ENCODE measurements at regions not wholly inside any gene's neighbourhood (a gene's known extent, or its start where the extent isn't known, plus 50 kb on each side); places are given as distances from the start of the nearest gene placed in this dataset.

DNA sequence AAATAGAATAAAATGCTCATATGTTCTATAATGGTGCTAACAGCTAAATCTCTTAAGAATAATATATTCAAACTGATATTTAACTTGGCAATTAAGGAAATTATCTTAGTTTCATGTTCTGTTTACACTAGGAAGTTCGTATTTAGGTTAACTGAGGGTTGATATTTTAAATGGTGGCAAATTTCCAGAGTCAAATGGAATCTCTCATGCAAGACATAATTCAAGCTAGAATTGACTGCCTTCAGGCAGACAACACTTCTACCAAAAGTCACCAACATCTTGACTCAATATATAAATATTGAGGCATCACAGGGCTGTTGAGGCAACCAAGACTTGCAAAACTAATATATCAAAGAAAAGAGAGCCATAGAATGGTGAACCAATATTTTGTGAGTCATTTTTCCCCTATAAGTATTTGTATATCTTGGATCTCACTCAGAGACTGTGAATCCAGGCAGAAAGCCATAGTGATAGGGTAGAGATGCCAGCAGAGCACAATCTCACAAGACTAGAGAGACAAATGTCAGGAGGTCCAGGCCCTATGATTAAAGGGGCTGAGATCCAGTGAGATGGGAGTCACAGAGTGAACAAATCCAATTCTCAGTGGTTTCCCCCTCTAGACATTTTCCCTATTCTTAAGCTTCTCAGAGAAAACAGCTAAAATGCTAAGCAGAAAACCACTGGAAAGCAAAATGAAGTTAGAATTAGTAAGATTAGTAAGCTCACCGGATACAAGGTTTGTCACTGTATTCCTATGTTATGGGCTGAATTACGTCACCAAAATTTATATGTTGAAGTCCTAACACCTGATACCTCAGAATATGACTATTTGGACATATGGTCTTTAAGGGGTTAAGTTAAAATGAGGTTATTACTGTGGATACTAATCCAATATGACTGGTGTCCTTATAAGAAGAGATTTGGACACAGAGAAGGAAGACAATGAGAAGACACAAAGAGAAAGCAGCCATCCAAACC, 358.2 kb upstream of the UBE2E3 start:
- Histone ChIP-seq H3K36me3 (ENCODE audit: control insufficient read depth in 2 of 3, insufficient read depth in 3 of 3, low read length in 3 of 3) (no peaks in the 10 kb centered on the region), H3K27me3 (ENCODE audit: control insufficient read depth in 2 of 2, insufficient read depth in 2 of 2, low read length in 2 of 2) (no peaks in the 10 kb centered on the region), H3K9me3 (ENCODE audit: control insufficient read depth in 2 of 3, low read length in 3 of 3) (no peaks in the 10 kb centered on the region), H3K4me3 (ENCODE audit: low read length) (no peak overlapping the region), H3K4me1 (ENCODE audit: control insufficient read depth in 2 of 2, insufficient read depth in 2 of 2, low read length in 2 of 2) (no peaks in the 10 kb centered on the region), H3K27ac (ENCODE audit: low read depth, low read length) (no peak overlapping the region)
- H3K9me3 Mint-ChIP-seq: peaks cover 0 to 8% (median 2%) of the 10 kb centered on the region in 11 donors
- H3K36me3 Mint-ChIP-seq: no peaks in the 10 kb centered on the region
- H3K27ac Mint-ChIP-seq: no peak overlapping the region
- DNase-seq: no peak
- no peak for ATAC-seq
- peaks cover 2 to 17% (median 6%) of the 10 kb centered on the region in 5 donors for H3K27me3 Mint-ChIP-seq
- no peak overlapping the region for H3K4me3 Mint-ChIP-seq
- H3K4me1 Mint-ChIP-seq: peaks cover 0 to 4% (median 0%) of the 10 kb centered on the region in 7 donors
- CTCF ChIA-PET: no interaction called here
- intact Hi-C loops (cut with micrococcal nuclease): no loop called here
- POLR2A ChIA-PET: no interaction called here

DNA sequence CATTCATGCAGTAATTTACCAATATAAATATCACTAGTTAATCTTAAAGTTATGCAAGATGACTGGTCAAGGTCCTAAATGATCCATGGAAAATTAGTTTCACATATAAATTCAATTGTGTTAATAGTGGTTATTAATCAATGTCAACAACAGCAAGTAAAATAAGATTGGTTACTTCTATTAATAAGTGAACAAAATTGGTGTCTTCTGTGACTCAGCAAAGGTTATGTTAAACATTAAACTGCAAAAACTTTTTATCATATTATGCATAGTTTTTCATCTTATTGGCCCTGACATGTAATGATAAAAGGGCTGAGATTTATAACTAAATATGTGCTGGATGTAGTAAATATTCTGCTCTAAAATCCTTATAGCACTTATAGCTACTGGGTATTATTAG, 359.0 kb upstream of the UBE2E3 start:
- no peak overlapping the region for H3K4me3 Mint-ChIP-seq
- H3K9me3 Mint-ChIP-seq: peaks cover 0 to 12% (median 1%) of the 10 kb centered on the region in 11 donors
- no peak for DNase-seq
- no peak for ATAC-seq
- no peak overlapping the region for H3K27ac ChIP-seq (ENCODE audit: low read depth, low read length)
- intact Hi-C loops (cut with micrococcal nuclease): no loop called here
- peaks cover 0 to 4% (median 0%) of the 10 kb centered on the region in 7 donors for H3K4me1 Mint-ChIP-seq
- H3K36me3 ChIP-seq (ENCODE audit: control insufficient read depth in 2 of 3, insufficient read depth in 3 of 3, low read length in 3 of 3): no peaks in the 10 kb centered on the region
- no peak overlapping the region for H3K4me3 ChIP-seq (ENCODE audit: low read length)
- ChIA-PET POLR2A (no interaction called here), CTCF (no interaction called here)
- H3K4me1 ChIP-seq (ENCODE audit: control insufficient read depth in 2 of 2, insufficient read depth in 2 of 2, low read length in 2 of 2): no peaks in the 10 kb centered on the region
- no peak overlapping the region for H3K27ac Mint-ChIP-seq
- no peaks in the 10 kb centered on the region for H3K9me3 ChIP-seq (ENCODE audit: control insufficient read depth in 2 of 3, low read length in 3 of 3)
- no peaks in the 10 kb centered on the region for H3K36me3 Mint-ChIP-seq
- peaks cover 4 to 26% (median 9%) of the 10 kb centered on the region in 5 donors for H3K27me3 Mint-ChIP-seq
- no peaks in the 10 kb centered on the region for H3K27me3 ChIP-seq (ENCODE audit: control insufficient read depth in 2 of 2, insufficient read depth in 2 of 2, low read length in 2 of 2)

DNA sequence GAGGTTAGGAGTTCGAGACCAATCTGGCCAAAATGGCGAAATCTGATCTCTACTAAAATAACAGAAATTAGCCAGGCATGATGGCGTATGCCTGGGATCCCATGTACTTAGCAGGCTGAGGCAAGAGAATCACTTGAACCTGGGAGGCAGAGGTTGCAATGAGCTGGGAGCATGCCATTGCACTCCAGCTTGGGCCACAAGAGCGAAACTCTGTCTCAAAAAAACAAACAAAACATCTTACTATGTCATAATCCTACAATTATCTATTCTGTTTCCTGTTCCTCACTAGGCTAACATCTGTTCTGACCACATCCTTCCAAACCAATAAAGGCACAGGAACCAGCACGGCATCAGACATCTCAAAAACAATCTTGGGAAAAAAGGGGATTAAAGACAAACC, 361.8 kb upstream of the UBE2E3 start:
- Histone ChIP-seq H3K9me3 (ENCODE audit: control insufficient read depth in 2 of 3, low read length in 3 of 3) (no peaks in the 10 kb centered on the region), H3K27me3 (ENCODE audit: control insufficient read depth in 2 of 2, insufficient read depth in 2 of 2, low read length in 2 of 2) (no peaks in the 10 kb centered on the region), H3K4me1 (ENCODE audit: control insufficient read depth in 2 of 2, insufficient read depth in 2 of 2, low read length in 2 of 2) (no peaks in the 10 kb centered on the region), H3K27ac (ENCODE audit: low read depth, low read length) (no peak overlapping the region), H3K4me3 (ENCODE audit: low read length) (no peak overlapping the region), H3K36me3 (ENCODE audit: control insufficient read depth in 2 of 3, insufficient read depth in 3 of 3, low read length in 3 of 3) (no peaks in the 10 kb centered on the region)
- POLR2A ChIA-PET: no interaction called here
- peaks cover 0 to 4% (median 0%) of the 10 kb centered on the region in 7 donors for H3K4me1 Mint-ChIP-seq
- H3K27ac Mint-ChIP-seq: no peak overlapping the region
- peaks cover 0 to 12% (median 1%) of the 10 kb centered on the region in 11 donors for H3K9me3 Mint-ChIP-seq
- intact Hi-C loops (cut with micrococcal nuclease): no loop called here
- CTCF ChIA-PET: interaction anchor here (0.6 kb wide), 1 partner anchor 454 kb away, joined by 3 read pairs; no protein-coding TSS in a partner anchor
- H3K27me3 Mint-ChIP-seq: peaks cover 2 to 30% (median 13%) of the 10 kb centered on the region in 5 donors
- H3K4me3 Mint-ChIP-seq: no peak overlapping the region
- H3K36me3 Mint-ChIP-seq: no peaks in the 10 kb centered on the region
- ATAC-seq (no peak), DNase-seq (no peak)

DNA sequence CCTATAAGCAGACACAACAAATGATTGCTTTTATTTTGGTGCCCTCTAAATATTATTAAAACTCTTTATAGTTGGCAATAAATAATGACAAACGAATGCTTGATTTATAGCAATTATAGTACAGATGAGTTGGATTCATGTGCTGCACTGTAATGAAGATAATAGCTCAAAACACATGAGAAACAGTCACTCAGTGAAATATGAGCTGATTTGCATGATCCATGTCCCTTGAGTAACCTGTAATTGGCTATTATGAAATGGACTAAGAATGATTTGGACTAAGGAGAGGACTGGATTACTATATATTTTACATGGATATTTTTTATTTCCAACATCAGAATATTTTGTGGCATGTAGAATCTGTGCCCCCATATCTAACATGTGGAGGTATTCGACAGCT, 365.6 kb upstream of the UBE2E3 start:
- H3K36me3 ChIP-seq (ENCODE audit: control insufficient read depth in 2 of 3, insufficient read depth in 3 of 3, low read length in 3 of 3): no peaks in the 10 kb centered on the region
- no peak for DNase-seq
- H3K4me1 Mint-ChIP-seq: peaks cover 0 to 4% (median 0%) of the 10 kb centered on the region in 7 donors
- peaks cover 0 to 6% (median 0%) of the 10 kb centered on the region in 11 donors for H3K9me3 Mint-ChIP-seq
- CTCF ChIA-PET: no interaction called here
- H3K4me3 Mint-ChIP-seq: no peak overlapping the region
- no peak for ATAC-seq
- H3K27me3 ChIP-seq (ENCODE audit: control insufficient read depth in 2 of 2, insufficient read depth in 2 of 2, low read length in 2 of 2): no peaks in the 10 kb centered on the region
- intact Hi-C loops (cut with micrococcal nuclease): no loop called here
- H3K4me3 ChIP-seq (ENCODE audit: low read length): no peak overlapping the region
- no peak overlapping the region for H3K27ac ChIP-seq (ENCODE audit: low read depth, low read length)
- no peaks in the 10 kb centered on the region for H3K9me3 ChIP-seq (ENCODE audit: control insufficient read depth in 2 of 3, low read length in 3 of 3)
- H3K27me3 Mint-ChIP-seq: peaks cover 2 to 27% (median 10%) of the 10 kb centered on the region in 5 donors
- POLR2A ChIA-PET: no interaction called here
- no peaks in the 10 kb centered on the region for H3K4me1 ChIP-seq (ENCODE audit: control insufficient read depth in 2 of 2, insufficient read depth in 2 of 2, low read length in 2 of 2)
- no peaks in the 10 kb centered on the region for H3K36me3 Mint-ChIP-seq
- H3K27ac Mint-ChIP-seq: no peak overlapping the region

DNA sequence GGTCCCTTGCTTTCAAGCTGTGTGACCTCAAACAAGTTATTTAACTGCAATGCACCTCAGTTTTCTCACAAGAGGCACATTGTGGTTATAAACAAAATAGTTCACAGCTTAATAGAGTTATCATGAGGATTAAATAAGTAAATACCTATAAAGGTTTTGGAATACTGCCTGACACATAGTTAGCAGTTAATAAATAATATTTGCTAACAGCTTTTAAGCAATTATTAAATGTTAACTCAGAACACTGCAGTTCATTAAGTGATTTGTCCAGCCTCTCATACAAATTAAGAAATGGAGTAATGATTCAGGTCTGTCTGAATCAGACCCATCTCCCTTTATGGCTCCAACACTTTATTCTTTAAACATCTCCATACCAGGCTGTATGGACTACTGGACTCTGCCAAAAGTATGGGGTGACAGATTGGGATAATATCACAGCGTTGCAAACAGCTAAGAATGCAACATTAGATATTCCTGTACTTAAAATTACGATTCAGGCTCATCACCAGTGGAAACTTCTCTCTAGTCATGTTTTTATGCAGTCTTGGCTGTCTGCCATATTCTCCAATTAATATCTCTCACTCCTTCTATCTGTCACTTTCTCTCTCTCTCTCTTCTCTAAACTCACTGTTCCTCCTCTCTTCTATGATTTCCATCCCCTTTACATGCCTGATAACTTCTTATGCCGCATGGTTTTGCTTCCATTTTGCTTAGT, 370.6 kb upstream of the UBE2E3 start:
- H3K36me3 Mint-ChIP-seq: no peaks in the 10 kb centered on the region
- H3K4me1 ChIP-seq (ENCODE audit: control insufficient read depth in 2 of 2, insufficient read depth in 2 of 2, low read length in 2 of 2): no peaks in the 10 kb centered on the region
- intact Hi-C loops (cut with micrococcal nuclease): loop anchor here (1.0 to 10.0 kb wide), 2 partner anchors 7 to 1105 kb away; no protein-coding TSS in a partner anchor
- H3K9me3 ChIP-seq (ENCODE audit: control insufficient read depth in 2 of 3, low read length in 3 of 3): no peaks in the 10 kb centered on the region
- H3K4me3 ChIP-seq (ENCODE audit: low read length): no peak overlapping the region
- no peak for DNase-seq
- H3K4me3 Mint-ChIP-seq: no peak overlapping the region
- no peaks in the 10 kb centered on the region for H3K9me3 Mint-ChIP-seq
- H3K36me3 ChIP-seq (ENCODE audit: control insufficient read depth in 2 of 3, insufficient read depth in 3 of 3, low read length in 3 of 3): no peaks in the 10 kb centered on the region
- H3K4me1 Mint-ChIP-seq: no peaks in the 10 kb centered on the region
- CTCF ChIA-PET: no interaction called here
- peaks cover 0 to 3% (median 0%) of the 10 kb centered on the region in 5 donors for H3K27me3 Mint-ChIP-seq
- POLR2A ChIA-PET: no interaction called here
- ATAC-seq: no peak
- H3K27ac ChIP-seq (ENCODE audit: low read depth, low read length): no peak overlapping the region
- H3K27ac Mint-ChIP-seq: no peak overlapping the region
- no peaks in the 10 kb centered on the region for H3K27me3 ChIP-seq (ENCODE audit: control insufficient read depth in 2 of 2, insufficient read depth in 2 of 2, low read length in 2 of 2)

DNA sequence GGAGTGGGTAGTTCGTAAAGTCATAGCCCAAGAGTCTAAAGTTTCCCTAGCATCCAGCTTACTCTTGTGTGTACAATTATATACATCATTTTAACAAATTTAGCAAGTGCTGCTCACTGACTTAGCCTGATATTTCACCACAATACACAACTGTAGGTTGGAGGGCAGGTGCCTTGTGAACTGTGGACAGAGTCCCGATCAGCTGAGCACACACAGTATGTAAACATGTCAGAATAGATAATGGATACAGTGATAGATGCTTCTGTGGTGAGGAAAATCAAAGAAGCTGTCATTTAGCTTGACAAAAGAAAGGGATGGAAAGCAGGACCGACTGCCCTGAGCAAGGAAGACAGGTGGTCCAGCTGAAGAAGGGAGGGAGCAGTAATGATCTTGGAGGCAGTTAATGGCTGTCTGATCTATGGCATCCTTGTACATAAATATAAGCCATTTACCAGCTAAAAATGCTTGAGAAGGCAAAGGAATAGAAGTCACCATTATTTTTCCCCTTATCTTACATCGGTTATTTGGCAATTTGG, 372.8 kb upstream of the UBE2E3 start:
- Histone ChIP-seq H3K4me3 (ENCODE audit: low read length) (no peak overlapping the region), H3K9me3 (ENCODE audit: control insufficient read depth in 2 of 3, low read length in 3 of 3) (no peaks in the 10 kb centered on the region), H3K36me3 (ENCODE audit: control insufficient read depth in 2 of 3, insufficient read depth in 3 of 3, low read length in 3 of 3) (no peaks in the 10 kb centered on the region), H3K27me3 (ENCODE audit: control insufficient read depth in 2 of 2, insufficient read depth in 2 of 2, low read length in 2 of 2) (no peaks in the 10 kb centered on the region), H3K4me1 (ENCODE audit: control insufficient read depth in 2 of 2, insufficient read depth in 2 of 2, low read length in 2 of 2) (no peaks in the 10 kb centered on the region), H3K27ac (ENCODE audit: low read depth, low read length) (no peak overlapping the region)
- Mint-ChIP-seq H3K27ac (no peak overlapping the region), H3K27me3 (peaks cover 0 to 3% (median 0%) of the 10 kb centered on the region in 5 donors), H3K9me3 (no peaks in the 10 kb centered on the region), H3K36me3 (no peaks in the 10 kb centered on the region), H3K4me3 (no peak overlapping the region), H3K4me1 (no peaks in the 10 kb centered on the region)
- POLR2A ChIA-PET: no interaction called here
- CTCF ChIA-PET: no interaction called here
- ATAC-seq (no peak), DNase-seq (no peak)
- intact Hi-C loops (cut with micrococcal nuclease): loop anchor here in 1 of 2 donors (10.0 kb wide), 1 partner anchor 1107 kb away; no protein-coding TSS in a partner anchor

All from naive thymus-derived CD4-positive, alpha-beta T cell (primary cell).